ENCODE measurements at regions not wholly inside any gene's neighbourhood (a gene's known extent, or its start where the extent isn't known, plus 50 kb on each side); places are given as distances from the start of the nearest gene placed in this dataset.

- Histone ChIP-seq H3K27ac (ENCODE audit: low read depth, low read length) (no peak overlapping the region), H3K9me3 (ENCODE audit: control insufficient read depth in 1 of 2, low read length in 2 of 2) (no peaks in the 10 kb centered on the region), H3K36me3 (ENCODE audit: insufficient read depth, low read length) (no peaks in the 10 kb centered on the region), H3K4me1 (ENCODE audit: insufficient read depth, low read length) (peaks cover 33% of the 10 kb centered on the region), H3K4me3 (ENCODE audit: low read length in 2 of 2) (no peak overlapping the region), H3K27me3 (ENCODE audit: insufficient read depth, low read length) (no peaks in the 10 kb centered on the region)
- intact Hi-C loops (cut with micrococcal nuclease), result no loop called here
- Mint-ChIP-seq H3K9me3 (peaks cover 0 to 3% (median 0%) of the 10 kb centered on the region in 8 donors), H3K36me3 (no peaks in the 10 kb centered on the region), H3K27me3 (no peaks in the 10 kb centered on the region), H3K27ac (peak overlapping the region in 1 of 7 donors; percentile 53), H3K4me1 (peaks cover 19 to 26% (median 20%) of the 10 kb centered on the region in 4 donors), H3K4me3 (no peak overlapping the region)
- CTCF ChIA-PET (ENCODE audit: partially characterized antibody), result interaction anchor here (0.7 to 1.2 kb wide), 2 partner anchors 159 to 395 kb away, joined by 3 read pairs; no protein-coding TSS in a partner anchor
- DNase-seq, result no peak
- POLR2A ChIA-PET (ENCODE audit: partially characterized antibody), result no interaction called here
These were observed 530.8 kb upstream of the JARID2 start for GRCh38 chr6:14715076-14715475.

DNA sequence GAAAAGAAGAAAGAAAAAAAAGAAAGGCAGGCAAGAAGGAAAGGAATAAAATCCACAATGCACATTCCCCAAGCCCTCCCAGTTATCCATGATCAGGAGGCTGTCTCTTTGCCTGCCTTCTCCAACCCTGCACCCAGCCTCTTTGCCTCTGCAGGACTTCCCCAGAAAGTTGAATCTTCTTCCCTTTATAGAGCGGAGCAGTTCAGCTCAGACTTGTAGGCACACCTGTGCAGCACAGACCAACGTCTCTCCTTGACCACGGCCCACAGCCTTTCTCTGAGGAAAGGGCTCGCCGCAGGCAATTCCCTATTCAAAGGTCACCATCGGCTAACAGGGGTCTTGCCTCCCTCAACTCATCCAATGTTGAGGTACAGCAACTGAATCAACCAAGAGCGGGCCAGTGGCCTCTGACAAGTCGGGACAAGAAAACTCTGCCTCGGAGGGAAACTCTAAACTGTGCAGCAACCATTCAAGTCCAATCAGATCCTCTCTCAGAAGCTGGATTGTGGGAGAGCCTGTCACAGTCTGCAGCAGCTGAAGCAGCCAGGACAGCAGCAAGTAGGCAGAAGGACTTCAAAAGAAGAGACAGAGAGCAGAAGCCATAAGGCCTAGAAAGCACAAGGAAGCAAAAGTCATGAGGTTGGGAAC lies 529.2 kb upstream of the JARID2 start:
- no peaks in the 10 kb centered on the region for H3K36me3 Mint-ChIP-seq
- peak overlapping the region in 4 of 7 donors; percentile 1 to 67 (median 39) for H3K27ac Mint-ChIP-seq
- peak overlapping the region in 7 of 8 donors; percentile 29 to 73 (median 64) for H3K4me3 Mint-ChIP-seq
- H3K9me3 ChIP-seq (ENCODE audit: control insufficient read depth in 1 of 2, low read length in 2 of 2), result no peaks in the 10 kb centered on the region
- H3K27me3 Mint-ChIP-seq, result no peaks in the 10 kb centered on the region
- DNase-seq, result no peak
- H3K4me1 ChIP-seq (ENCODE audit: insufficient read depth, low read length), result peaks cover 41% of the 10 kb centered on the region
- ChIA-PET POLR2A (ENCODE audit: partially characterized antibody) (interaction anchor here (1.0 to 1.9 kb wide), 4 partner anchors 10 to 55 kb away, joined by 3 to 5 read pairs (median 4); no protein-coding TSS in a partner anchor), CTCF (ENCODE audit: partially characterized antibody) (interaction anchor here (0.7 to 1.2 kb wide), 3 partner anchors 10 to 37 kb away, joined by 3 to 7 read pairs (median 3); no protein-coding TSS in a partner anchor)
- H3K27ac ChIP-seq (ENCODE audit: low read depth, low read length), result no peak overlapping the region
- H3K9me3 Mint-ChIP-seq, result peaks cover 0 to 3% (median 0%) of the 10 kb centered on the region in 8 donors
- H3K27me3 ChIP-seq (ENCODE audit: insufficient read depth, low read length), result no peaks in the 10 kb centered on the region
- H3K36me3 ChIP-seq (ENCODE audit: insufficient read depth, low read length), result no peaks in the 10 kb centered on the region
- no peak overlapping the region for H3K4me3 ChIP-seq (ENCODE audit: low read length in 2 of 2)
- intact Hi-C loops (cut with micrococcal nuclease), result no loop called here
- peaks cover 14 to 30% (median 21%) of the 10 kb centered on the region in 4 donors for H3K4me1 Mint-ChIP-seq

DNA sequence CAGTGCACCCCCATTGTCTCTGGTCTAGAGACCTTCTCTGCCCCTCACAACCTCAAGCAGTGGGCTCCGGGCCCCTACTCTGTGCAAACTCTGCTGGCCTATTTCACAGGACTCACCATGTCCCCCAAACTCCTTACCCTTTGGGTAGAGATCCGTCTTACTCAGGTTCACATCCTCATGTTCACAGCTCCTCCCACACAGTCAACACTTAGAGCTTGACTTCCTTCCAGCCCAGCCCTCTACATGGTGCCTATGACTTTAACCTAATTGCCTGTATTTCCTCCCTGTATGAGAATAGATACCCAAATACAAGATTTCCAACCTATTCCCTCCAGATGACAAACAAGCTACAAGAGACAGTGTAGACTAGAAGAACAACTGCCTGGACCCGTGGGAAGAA lies 528.6 kb upstream of the JARID2 start:
- peak in 2 of 5 donors; percentile 23 to 29 for DNase-seq
- Mint-ChIP-seq H3K4me1 (peaks cover 14 to 32% (median 22%) of the 10 kb centered on the region in 4 donors), H3K27ac (peak overlapping the region; percentile 1 to 76 (median 47)), H3K27me3 (no peaks in the 10 kb centered on the region), H3K9me3 (peaks cover 0 to 3% (median 0%) of the 10 kb centered on the region in 8 donors), H3K36me3 (no peaks in the 10 kb centered on the region), H3K4me3 (peak overlapping the region; percentile 44 to 70 (median 54))
- Histone ChIP-seq H3K4me1 (ENCODE audit: insufficient read depth, low read length) (peaks cover 47% of the 10 kb centered on the region), H3K27ac (ENCODE audit: low read depth, low read length) (no peak overlapping the region), H3K4me3 (ENCODE audit: low read length in 2 of 2) (no peak overlapping the region), H3K9me3 (ENCODE audit: control insufficient read depth in 1 of 2, low read length in 2 of 2) (no peaks in the 10 kb centered on the region), H3K36me3 (ENCODE audit: insufficient read depth, low read length) (no peaks in the 10 kb centered on the region), H3K27me3 (ENCODE audit: insufficient read depth, low read length) (no peaks in the 10 kb centered on the region)
- CTCF ChIA-PET (ENCODE audit: partially characterized antibody), result interaction anchor here (0.9 to 1.6 kb wide), 6 partner anchors 11 to 506 kb away, joined by 3 to 7 read pairs (median 5); no protein-coding TSS in a partner anchor
- intact Hi-C loops (cut with micrococcal nuclease), result no loop called here
- POLR2A ChIA-PET (ENCODE audit: partially characterized antibody), result interaction anchor here (0.8 to 1.9 kb wide), 5 partner anchors 9 to 56 kb away, joined by 3 to 5 read pairs (median 3); no protein-coding TSS in a partner anchor

GRCh38 chr6:14718861-14719260 lies 527.0 kb upstream of the JARID2 start:
- no peaks in the 10 kb centered on the region for H3K9me3 ChIP-seq (ENCODE audit: control insufficient read depth in 1 of 2, low read length in 2 of 2)
- no peaks in the 10 kb centered on the region for H3K27me3 ChIP-seq (ENCODE audit: insufficient read depth, low read length)
- no peaks in the 10 kb centered on the region for H3K36me3 ChIP-seq (ENCODE audit: insufficient read depth, low read length)
- no peak overlapping the region for H3K27ac ChIP-seq (ENCODE audit: low read depth, low read length)
- Mint-ChIP-seq H3K4me1 (peaks cover 18 to 45% (median 33%) of the 10 kb centered on the region in 4 donors), H3K4me3 (peak overlapping the region in 2 of 8 donors; percentile 21 to 66), H3K27ac (peak overlapping the region in 1 of 7 donors; percentile 88), H3K27me3 (no peaks in the 10 kb centered on the region), H3K36me3 (no peaks in the 10 kb centered on the region), H3K9me3 (peaks cover 0 to 3% (median 0%) of the 10 kb centered on the region in 8 donors)
- H3K4me3 ChIP-seq (ENCODE audit: low read length in 2 of 2), result no peak overlapping the region
- POLR2A ChIA-PET (ENCODE audit: partially characterized antibody), result interaction anchor here (1.9 kb wide), 1 partner anchor 13 kb away, joined by 5 read pairs; no protein-coding TSS in a partner anchor
- CTCF ChIA-PET (ENCODE audit: partially characterized antibody), result interaction anchor here (1.5 to 1.6 kb wide), 2 partner anchors 9 to 17 kb away, joined by 5 read pairs; no protein-coding TSS in a partner anchor
- intact Hi-C loops (cut with micrococcal nuclease), result no loop called here
- peaks cover 61% of the 10 kb centered on the region for H3K4me1 ChIP-seq (ENCODE audit: insufficient read depth, low read length)
- no peak for DNase-seq

GRCh38 chr6:14719270-14719669 lies 526.6 kb upstream of the JARID2 start:
- no peak for DNase-seq
- Mint-ChIP-seq H3K36me3 (no peaks in the 10 kb centered on the region), H3K27me3 (no peaks in the 10 kb centered on the region), H3K27ac (peak overlapping the region in 2 of 7 donors; percentile 80 to 88), H3K9me3 (peaks cover 0 to 3% (median 0%) of the 10 kb centered on the region in 8 donors), H3K4me3 (peak overlapping the region in 4 of 8 donors; percentile 21 to 66 (median 49)), H3K4me1 (peaks cover 18 to 45% (median 35%) of the 10 kb centered on the region in 4 donors)
- Histone ChIP-seq H3K27ac (ENCODE audit: low read depth, low read length) (no peak overlapping the region), H3K36me3 (ENCODE audit: insufficient read depth, low read length) (no peaks in the 10 kb centered on the region), H3K4me3 (ENCODE audit: low read length in 2 of 2) (no peak overlapping the region), H3K27me3 (ENCODE audit: insufficient read depth, low read length) (no peaks in the 10 kb centered on the region), H3K4me1 (ENCODE audit: insufficient read depth, low read length) (peaks cover 61% of the 10 kb centered on the region), H3K9me3 (ENCODE audit: control insufficient read depth in 1 of 2, low read length in 2 of 2) (no peaks in the 10 kb centered on the region)
- ChIA-PET POLR2A (ENCODE audit: partially characterized antibody) (no interaction called here), CTCF (ENCODE audit: partially characterized antibody) (no interaction called here)
- intact Hi-C loops (cut with micrococcal nuclease), result no loop called here

DNA sequence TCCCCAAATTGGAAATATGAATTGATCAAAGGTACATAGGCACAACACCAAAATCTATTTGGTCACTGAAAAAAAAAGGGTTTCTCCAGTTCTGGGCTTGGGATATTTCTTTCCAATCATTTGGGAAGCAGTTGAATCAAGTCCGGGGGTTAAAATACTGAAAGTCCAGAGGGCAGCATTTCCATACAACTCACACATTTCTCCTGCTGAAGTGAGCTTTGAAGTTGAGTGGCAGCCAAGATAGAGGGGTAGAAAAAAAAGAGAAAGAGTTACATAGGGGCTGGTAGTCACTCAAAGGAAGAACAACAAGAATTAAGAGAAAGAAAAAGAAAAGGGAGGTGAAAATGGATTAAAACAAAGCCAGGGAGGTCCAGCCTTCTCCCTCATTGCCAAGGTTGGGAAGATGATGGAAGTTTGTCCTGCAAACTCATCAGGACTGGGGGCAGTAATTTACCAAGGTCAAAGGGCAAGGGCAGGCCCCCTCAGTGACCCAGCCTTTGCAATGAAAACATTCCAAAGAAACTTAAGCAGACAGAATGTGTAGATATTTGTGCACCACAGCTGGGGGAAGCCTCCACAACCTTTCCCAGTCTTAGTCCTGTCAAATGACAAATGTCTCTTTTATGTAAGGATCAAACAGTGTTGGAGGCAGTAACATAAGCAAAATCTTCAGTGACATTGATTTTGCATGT lies 525.3 kb upstream of the JARID2 start:
- ChIA-PET POLR2A (ENCODE audit: partially characterized antibody) (no interaction called here), CTCF (ENCODE audit: partially characterized antibody) (no interaction called here)
- H3K27me3 ChIP-seq (ENCODE audit: insufficient read depth, low read length), result no peaks in the 10 kb centered on the region
- intact Hi-C loops (cut with micrococcal nuclease), result no loop called here
- H3K27me3 Mint-ChIP-seq, result no peaks in the 10 kb centered on the region
- H3K27ac Mint-ChIP-seq, result peak overlapping the region; percentile 6 to 88 (median 75)
- H3K36me3 ChIP-seq (ENCODE audit: insufficient read depth, low read length), result no peaks in the 10 kb centered on the region
- no peak overlapping the region for H3K27ac ChIP-seq (ENCODE audit: low read depth, low read length)
- peaks cover 61% of the 10 kb centered on the region for H3K4me1 ChIP-seq (ENCODE audit: insufficient read depth, low read length)
- no peaks in the 10 kb centered on the region for H3K36me3 Mint-ChIP-seq
- no peaks in the 10 kb centered on the region for H3K9me3 ChIP-seq (ENCODE audit: control insufficient read depth in 1 of 2, low read length in 2 of 2)
- H3K4me3 Mint-ChIP-seq, result peak overlapping the region in 1 of 8 donors; percentile 33
- no peak overlapping the region for H3K4me3 ChIP-seq (ENCODE audit: low read length in 2 of 2)
- H3K4me1 Mint-ChIP-seq, result peaks cover 18 to 45% (median 34%) of the 10 kb centered on the region in 4 donors
- peaks cover 0 to 3% (median 0%) of the 10 kb centered on the region in 8 donors for H3K9me3 Mint-ChIP-seq
- no peak for DNase-seq
